ENCODE measurements at regions not wholly inside any gene's neighbourhood (a gene's known extent, or its start where the extent isn't known, plus 50 kb on each side); places are given as distances from the start of the nearest gene placed in this dataset.

- DNase-seq, result no peak
- Histone ChIP-seq H3K9me3 (no peaks in the 10 kb centered on the region), H3K4me3 (no peak overlapping the region), H3K4me1 (ENCODE audit: insufficient read depth) (no peaks in the 10 kb centered on the region), H3K27me3 (no peaks in the 10 kb centered on the region), H3K27ac (no peak overlapping the region), H3K36me3 (no peaks in the 10 kb centered on the region)
- TF ChIP-seq POLR2A (IDR thresholded peaks at IDR 0.05), result no peak
- no peak for TF ChIP-seq CTCF (IDR thresholded peaks at IDR 0.05)
- no peak for TF ChIP-seq EP300 (IDR thresholded peaks at IDR 0.05)
- WGBS, 3 donors, result 91 to 97% (median 96%) methylated on average over 2 of the region's 2 CpGs
- intact Hi-C loops (cut with DNase I), result no loop called here
Measured at GRCh38 chr7:17186745-17187530, 111.5 kb upstream of the AHR start.

- Histone ChIP-seq H3K4me3 (no peak overlapping the region), H3K27me3 (no peaks in the 10 kb centered on the region), H3K9me3 (no peaks in the 10 kb centered on the region), H3K4me1 (ENCODE audit: insufficient read depth) (no peaks in the 10 kb centered on the region), H3K27ac (no peak overlapping the region), H3K36me3 (no peaks in the 10 kb centered on the region)
- WGBS, 3 donors, result 73 to 77% (median 75%) methylated on average over 5 of the region's 5 CpGs
- DNase-seq, result no peak
- intact Hi-C loops (cut with DNase I), result no loop called here
- TF ChIP-seq EP300 (IDR thresholded peaks at IDR 0.05) (no peak), CTCF (IDR thresholded peaks at IDR 0.05) (no peak), POLR2A (IDR thresholded peaks at IDR 0.05) (no peak)
Measured at GRCh38 chr7:17194656-17195055, 103.8 kb upstream of the AHR start.

GRCh38 chr7:17195576-17195975 is 102.9 kb upstream of the AHR start:
- no peak overlapping the region for H3K4me3 ChIP-seq
- no peak overlapping the region for H3K27ac ChIP-seq
- no peaks in the 10 kb centered on the region for H3K9me3 ChIP-seq
- TF ChIP-seq CTCF (IDR thresholded peaks at IDR 0.05), result no peak
- TF ChIP-seq EP300 (IDR thresholded peaks at IDR 0.05), result no peak
- no peak for TF ChIP-seq POLR2A (IDR thresholded peaks at IDR 0.05)
- no peaks in the 10 kb centered on the region for H3K27me3 ChIP-seq
- DNase-seq, result no peak
- H3K4me1 ChIP-seq (ENCODE audit: insufficient read depth), result no peaks in the 10 kb centered on the region
- WGBS, 3 donors, result 94 to 98% (median 96%) methylated on average over 2 of the region's 2 CpGs
- intact Hi-C loops (cut with DNase I), result no loop called here
- H3K36me3 ChIP-seq, result no peaks in the 10 kb centered on the region

DNA sequence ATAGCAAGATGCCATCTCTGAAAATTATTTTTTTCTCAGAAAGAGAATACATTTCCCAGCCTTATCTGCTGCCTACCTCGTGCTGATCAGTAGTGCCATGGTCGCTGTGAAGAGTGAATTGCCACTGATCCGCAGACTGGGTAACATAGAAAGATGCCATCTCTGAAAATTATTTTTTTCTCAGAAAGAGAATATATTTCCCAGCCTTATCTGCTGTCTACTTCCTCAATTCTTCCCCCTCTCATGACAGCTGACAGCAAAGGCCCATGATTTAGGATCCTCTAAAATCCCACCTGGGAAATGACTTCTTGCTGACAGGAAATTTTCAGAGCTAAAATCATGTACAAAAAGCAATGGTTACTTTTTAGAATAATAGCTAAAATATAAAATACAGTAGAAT is 92.5 kb upstream of the AHR start:
- 94 to 96% (median 94%) methylated on average over 3 of the region's 3 CpGs for WGBS, 3 donors

More for the DNA sequence above, 92.5 kb upstream of the AHR start:
- Histone ChIP-seq H3K36me3 (no peaks in the 10 kb centered on the region), H3K27ac (no peak overlapping the region), H3K9me3 (no peaks in the 10 kb centered on the region), H3K4me3 (no peak overlapping the region), H3K4me1 (ENCODE audit: insufficient read depth) (no peaks in the 10 kb centered on the region), H3K27me3 (no peaks in the 10 kb centered on the region)
- no peak for TF ChIP-seq CTCF (IDR thresholded peaks at IDR 0.05)
- TF ChIP-seq POLR2A (IDR thresholded peaks at IDR 0.05), result no peak
- no peak for TF ChIP-seq EP300 (IDR thresholded peaks at IDR 0.05)
- intact Hi-C loops (cut with DNase I), result no loop called here
- no peak for DNase-seq
